ENCODE measurements at regions not wholly inside any gene's neighbourhood (a gene's known extent, or its start where the extent isn't known, plus 50 kb on each side); places are given as distances from the start of the nearest gene placed in this dataset.

GRCh38 chr16:13823501-13823900 lies 96.5 kb upstream of the ERCC4 start:
- no peak for TF ChIP-seq CTCF (IDR thresholded peaks at IDR 0.05)
- no peak for TF ChIP-seq POLR2AphosphoS5 (IDR thresholded peaks at IDR 0.05)
- TF ChIP-seq POLR2A (IDR thresholded peaks at IDR 0.05) = no peak
